IgD-negative memory B cell (primary cell): ENCODE measurements at regions not wholly inside any gene's neighbourhood (a gene's known extent, or its start where the extent isn't known, plus 50 kb on each side); places are given as distances from the start of the nearest gene placed in this dataset.

ENCODE experiments used
- H3K27ac Mint-ChIP-seq, 3 donors: one replicate each; pipeline ENCODE4 v1.8.0; 2020 to 2022; ENCODE audit warnings: mild to moderate bottlenecking in 3 of 3, mixed read lengths in 3 of 3, moderate library complexity in 1 of 3
- H3K27me3 Mint-ChIP-seq: one replicate; pipeline ENCODE4 v1.8.0; 2021; ENCODE audit warnings: mixed read lengths
- H3K36me3 Mint-ChIP-seq: one replicate; pipeline ENCODE4 v1.8.0; 2020; ENCODE audit warnings: mild to moderate bottlenecking, mixed read lengths
- H3K4me1 Mint-ChIP-seq, 3 donors: one replicate each; pipeline ENCODE4 v1.8.0; 2020 to 2022; ENCODE audit warnings: mixed read lengths in 3 of 3, mild to moderate bottlenecking in 1 of 3
- H3K4me3 Mint-ChIP-seq, 4 donors: one replicate each; pipeline ENCODE4 v1.8.0; 2020 to 2022; ENCODE audit warnings: mild to moderate bottlenecking in 4 of 4, mixed read lengths in 4 of 4, moderate library complexity in 3 of 4
- H3K9me3 Mint-ChIP-seq, 3 donors: one replicate each; pipeline ENCODE4 v1.8.0; 2020 to 2021; ENCODE audit warnings: mixed read lengths in 3 of 3, mild to moderate bottlenecking in 1 of 3

DNA sequence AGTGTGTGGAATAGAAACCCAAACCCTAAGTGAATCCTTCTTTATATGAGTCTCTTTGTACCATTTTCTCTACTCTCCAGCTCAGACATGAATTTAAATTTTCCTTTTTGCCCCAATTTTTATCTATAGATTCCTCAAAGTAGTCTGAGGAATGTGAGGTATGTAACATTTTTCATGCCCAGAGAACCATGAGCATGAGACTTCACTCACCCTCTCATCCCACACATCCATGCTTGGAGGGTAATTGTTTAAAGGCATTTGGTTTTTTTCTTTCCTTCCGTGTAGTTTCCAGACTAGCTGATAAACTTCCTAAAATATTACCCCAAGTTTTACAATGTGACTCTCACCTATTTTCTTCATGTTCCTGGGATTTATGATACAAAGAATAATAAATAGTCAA lies 2056.8 kb upstream of the CELF4 start:
- H3K36me3 Mint-ChIP-seq: no peaks in the 10 kb centered on the region
- peaks cover 0 to 6% (median 0%) of the 10 kb centered on the region in 3 donors for H3K9me3 Mint-ChIP-seq
- no peak overlapping the region for H3K4me3 Mint-ChIP-seq
- no peaks in the 10 kb centered on the region for H3K27me3 Mint-ChIP-seq
- H3K4me1 Mint-ChIP-seq: peaks cover 0 to 2% (median 0%) of the 10 kb centered on the region in 3 donors
- no peak overlapping the region for H3K27ac Mint-ChIP-seq

DNA sequence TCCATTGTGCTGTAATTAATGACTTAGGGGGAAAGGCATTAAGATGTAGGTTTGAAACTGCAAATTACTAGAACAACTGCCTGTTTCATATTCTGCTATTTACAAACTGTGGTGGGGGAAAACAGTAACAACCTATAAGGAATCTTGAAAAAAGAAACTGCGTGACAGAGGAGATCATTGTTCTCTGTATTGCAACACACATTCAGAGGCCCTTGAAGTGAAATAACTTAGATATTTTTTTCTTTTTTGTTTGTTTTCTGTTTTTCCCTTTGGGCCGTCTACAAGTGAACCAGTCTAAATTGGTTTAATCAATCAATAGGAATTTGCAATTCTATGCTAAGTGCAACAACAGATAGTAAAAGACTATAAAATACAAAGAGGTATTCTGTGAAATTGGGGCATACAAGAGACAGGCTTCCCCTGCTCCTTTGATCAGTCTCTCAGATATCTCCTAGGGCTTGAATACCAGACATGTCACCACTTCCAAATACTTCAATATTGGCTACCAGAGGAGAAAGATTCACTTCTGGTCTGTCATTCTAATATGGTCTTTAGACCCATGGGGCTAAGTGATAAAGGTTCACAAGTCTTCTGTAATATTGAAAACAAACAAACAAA lies 2055.1 kb upstream of the CELF4 start:
- Mint-ChIP-seq H3K9me3 (peaks cover 0 to 11% (median 0%) of the 10 kb centered on the region in 3 donors), H3K4me1 (peaks cover 0 to 2% (median 0%) of the 10 kb centered on the region in 3 donors), H3K36me3 (no peaks in the 10 kb centered on the region), H3K27me3 (no peaks in the 10 kb centered on the region), H3K27ac (no peak overlapping the region), H3K4me3 (no peak overlapping the region)

DNA sequence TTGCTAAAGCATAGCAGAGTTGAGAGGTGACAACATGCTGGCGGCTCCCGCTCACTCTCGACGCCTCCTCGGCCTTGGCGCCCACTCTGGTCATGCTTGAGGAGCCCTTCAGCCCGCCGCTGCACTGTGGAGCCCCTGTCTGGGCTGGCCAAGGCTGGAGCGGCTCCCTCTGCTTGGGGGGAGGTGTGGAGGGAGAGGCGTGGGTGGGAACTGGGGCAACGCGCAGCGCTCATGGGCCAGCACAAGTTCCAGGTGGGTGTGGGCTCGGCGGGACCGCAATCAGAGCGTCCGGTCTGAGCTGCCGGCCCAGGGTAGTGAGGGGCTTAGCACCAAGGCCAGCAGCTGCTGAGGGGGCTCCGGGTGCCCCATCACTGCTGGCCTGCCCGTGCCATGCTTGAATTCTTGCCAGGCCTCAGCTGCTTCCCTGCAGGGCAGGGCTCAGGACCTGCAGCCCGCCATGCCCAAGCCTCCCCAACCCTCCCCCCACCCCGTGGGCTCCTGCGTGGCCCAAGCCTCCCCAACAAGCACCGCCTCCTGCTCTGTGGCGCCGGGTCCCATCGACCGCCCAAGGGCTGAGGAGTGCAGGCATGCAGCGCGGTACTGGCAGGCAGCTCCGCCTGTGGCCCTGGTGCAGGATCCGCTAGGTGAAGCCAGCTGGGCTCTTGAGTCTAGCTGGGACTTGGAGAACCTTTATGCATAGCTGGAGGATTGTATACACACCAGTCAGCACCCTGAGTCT lies 2052.8 kb upstream of the CELF4 start:
- H3K36me3 Mint-ChIP-seq: no peaks in the 10 kb centered on the region
- H3K9me3 Mint-ChIP-seq: peaks cover 0 to 7% (median 0%) of the 10 kb centered on the region in 3 donors
- H3K4me3 Mint-ChIP-seq: no peak overlapping the region

DNA sequence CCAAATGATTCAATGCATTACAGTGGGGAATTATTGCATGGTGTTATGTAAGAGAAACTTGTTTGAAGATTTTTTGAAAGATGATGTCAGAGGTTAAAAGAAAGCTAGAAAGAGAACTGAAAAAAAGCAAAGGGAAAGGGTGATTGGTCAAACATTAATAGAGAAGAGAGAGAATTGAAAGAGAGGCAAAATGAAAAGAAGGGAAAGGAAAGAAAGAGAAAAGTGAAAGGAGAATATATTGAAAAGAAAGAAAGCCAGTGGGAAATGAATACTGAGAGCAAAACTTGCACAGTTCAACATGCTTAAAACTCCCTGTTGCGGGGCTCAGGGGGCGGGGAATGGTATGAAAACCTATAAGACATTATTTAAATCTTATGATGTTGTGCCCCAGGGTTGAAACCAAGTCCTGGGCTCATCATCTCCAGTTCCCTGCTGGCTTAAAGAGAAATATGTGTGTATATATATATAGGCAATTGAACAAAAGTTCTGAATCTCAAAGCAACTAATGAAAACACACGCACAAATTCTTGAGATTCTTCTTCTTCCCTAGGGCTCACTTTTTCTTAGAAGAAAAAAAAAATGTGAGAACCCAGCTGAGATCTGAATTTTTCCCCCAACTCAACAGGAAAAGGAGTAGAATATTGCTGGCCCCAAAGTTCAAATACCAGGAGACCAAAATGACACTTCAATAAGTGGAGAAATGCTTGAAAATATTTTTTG lies 2045.9 kb upstream of the CELF4 start:
- Mint-ChIP-seq H3K4me3 (no peak overlapping the region), H3K9me3 (peaks cover 3 to 9% (median 7%) of the 10 kb centered on the region in 3 donors), H3K4me1 (no peaks in the 10 kb centered on the region), H3K27me3 (no peaks in the 10 kb centered on the region), H3K36me3 (no peaks in the 10 kb centered on the region), H3K27ac (no peak overlapping the region)

More for the DNA sequence above, 2052.8 kb upstream of the CELF4 start:
- H3K27me3 Mint-ChIP-seq: no peaks in the 10 kb centered on the region
- no peaks in the 10 kb centered on the region for H3K4me1 Mint-ChIP-seq
- H3K27ac Mint-ChIP-seq: no peak overlapping the region

DNA sequence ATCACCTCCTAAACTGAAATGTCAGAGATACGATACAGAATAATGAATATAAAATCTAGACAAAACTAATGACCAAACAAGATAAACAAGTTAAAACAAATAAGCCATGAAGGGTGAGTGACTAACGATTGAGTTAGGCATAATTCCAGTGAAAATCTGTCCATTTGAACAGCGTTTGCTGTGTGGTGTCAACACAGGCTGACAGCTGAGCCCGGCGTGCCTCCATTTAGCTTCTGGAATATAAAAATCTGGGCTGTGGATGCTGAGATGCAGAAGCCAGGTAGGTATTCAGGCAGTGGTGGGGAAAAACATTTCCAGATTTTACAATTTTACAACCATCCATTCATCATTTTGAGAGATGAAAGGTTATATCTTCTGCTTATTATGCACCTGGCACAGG lies 2041.4 kb upstream of the CELF4 start:
- Mint-ChIP-seq H3K4me1 (no peaks in the 10 kb centered on the region), H3K27me3 (no peaks in the 10 kb centered on the region), H3K4me3 (no peak overlapping the region), H3K36me3 (no peaks in the 10 kb centered on the region), H3K9me3 (peaks cover 4 to 7% (median 7%) of the 10 kb centered on the region in 3 donors), H3K27ac (no peak overlapping the region)

DNA sequence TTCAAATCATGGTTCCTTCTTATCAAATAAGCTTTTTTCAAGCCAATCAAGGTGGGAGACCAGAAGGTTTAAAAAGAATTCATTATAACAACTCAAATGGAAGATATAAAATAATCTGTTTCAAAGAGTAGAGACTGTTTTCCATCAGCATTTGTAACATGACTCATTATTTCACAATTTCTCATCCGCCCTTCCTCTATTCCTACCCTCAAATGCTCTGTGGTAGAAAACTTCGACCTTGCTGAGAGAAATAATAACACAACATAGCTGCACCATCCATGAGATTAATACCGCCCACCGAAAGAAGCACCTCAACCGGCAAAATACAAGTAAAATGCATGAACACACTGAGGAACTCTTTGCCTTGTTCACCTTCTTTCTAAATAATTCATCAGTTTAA lies 2039.2 kb upstream of the CELF4 start:
- Mint-ChIP-seq H3K4me3 (no peak overlapping the region), H3K4me1 (no peaks in the 10 kb centered on the region), H3K27me3 (no peaks in the 10 kb centered on the region), H3K27ac (no peak overlapping the region), H3K36me3 (no peaks in the 10 kb centered on the region), H3K9me3 (peaks cover 2 to 10% (median 10%) of the 10 kb centered on the region in 3 donors)

DNA sequence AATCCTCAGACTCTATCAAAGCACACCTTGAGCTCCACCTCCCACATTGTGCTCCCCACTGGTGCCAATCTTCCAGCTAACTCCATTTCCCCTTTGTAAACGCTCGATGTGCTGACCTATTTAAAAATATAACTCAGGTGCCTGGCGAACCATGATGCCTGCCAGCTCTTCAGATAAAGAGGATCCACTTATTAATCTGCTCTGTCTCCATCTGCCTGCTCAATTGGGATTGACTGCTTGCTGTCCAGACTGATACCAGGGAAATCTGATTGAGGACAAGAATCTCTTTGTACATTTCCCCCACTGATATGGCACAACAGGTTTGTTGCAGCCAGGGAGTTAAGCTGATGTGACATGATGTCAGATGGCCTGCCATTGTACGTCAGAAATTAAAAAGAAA lies 2036.5 kb upstream of the CELF4 start:
- H3K36me3 Mint-ChIP-seq: no peaks in the 10 kb centered on the region
- H3K4me1 Mint-ChIP-seq: no peaks in the 10 kb centered on the region
- H3K27ac Mint-ChIP-seq: no peak overlapping the region
- peaks cover 2 to 10% (median 8%) of the 10 kb centered on the region in 3 donors for H3K9me3 Mint-ChIP-seq
- no peaks in the 10 kb centered on the region for H3K27me3 Mint-ChIP-seq
- no peak overlapping the region for H3K4me3 Mint-ChIP-seq

DNA sequence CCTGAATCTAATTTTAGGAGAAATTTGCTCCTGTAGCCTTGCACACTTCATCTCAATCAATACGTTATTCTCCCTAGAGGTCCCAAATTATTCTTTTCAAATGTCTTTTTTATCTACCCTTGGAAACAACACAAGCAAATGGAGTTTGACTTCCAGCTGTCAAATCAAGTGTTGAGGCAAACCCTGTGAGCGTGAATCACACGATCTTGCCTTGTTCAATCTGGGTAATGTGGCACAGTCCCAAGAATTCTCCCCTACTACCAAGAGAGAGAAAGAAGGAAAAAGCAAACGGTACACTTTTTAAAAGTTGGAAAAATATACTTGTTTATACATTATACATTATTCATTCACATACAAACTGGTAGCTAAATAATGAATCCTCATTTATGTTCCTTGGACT lies 2035.3 kb upstream of the CELF4 start:
- H3K27me3 Mint-ChIP-seq: no peaks in the 10 kb centered on the region
- no peak overlapping the region for H3K27ac Mint-ChIP-seq
- H3K4me1 Mint-ChIP-seq: no peaks in the 10 kb centered on the region
- peaks cover 2 to 10% (median 8%) of the 10 kb centered on the region in 3 donors for H3K9me3 Mint-ChIP-seq
- H3K4me3 Mint-ChIP-seq: no peak overlapping the region
- no peaks in the 10 kb centered on the region for H3K36me3 Mint-ChIP-seq

DNA sequence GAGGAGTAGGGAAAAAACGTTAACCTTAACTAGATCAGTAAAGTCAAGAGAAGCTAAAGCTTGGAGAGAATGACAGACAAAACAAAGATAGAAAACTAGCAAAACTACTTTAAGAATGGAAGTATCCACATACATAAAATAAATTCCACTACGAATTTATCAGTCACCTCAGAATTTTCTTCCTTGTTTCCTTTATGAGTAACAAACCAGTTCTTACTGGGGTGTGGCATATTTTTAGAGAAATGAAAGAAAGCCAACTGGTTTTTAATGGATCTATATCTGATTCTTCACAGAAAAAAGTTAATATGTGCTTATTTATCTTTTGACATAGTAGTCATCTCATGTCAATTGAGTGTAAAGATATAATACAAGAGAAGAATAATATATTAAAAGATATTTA lies 2033.7 kb upstream of the CELF4 start:
- Mint-ChIP-seq H3K36me3 (no peaks in the 10 kb centered on the region), H3K9me3 (peaks cover 0 to 16% (median 6%) of the 10 kb centered on the region in 3 donors), H3K27ac (no peak overlapping the region), H3K4me3 (no peak overlapping the region), H3K27me3 (no peaks in the 10 kb centered on the region), H3K4me1 (no peaks in the 10 kb centered on the region)

DNA sequence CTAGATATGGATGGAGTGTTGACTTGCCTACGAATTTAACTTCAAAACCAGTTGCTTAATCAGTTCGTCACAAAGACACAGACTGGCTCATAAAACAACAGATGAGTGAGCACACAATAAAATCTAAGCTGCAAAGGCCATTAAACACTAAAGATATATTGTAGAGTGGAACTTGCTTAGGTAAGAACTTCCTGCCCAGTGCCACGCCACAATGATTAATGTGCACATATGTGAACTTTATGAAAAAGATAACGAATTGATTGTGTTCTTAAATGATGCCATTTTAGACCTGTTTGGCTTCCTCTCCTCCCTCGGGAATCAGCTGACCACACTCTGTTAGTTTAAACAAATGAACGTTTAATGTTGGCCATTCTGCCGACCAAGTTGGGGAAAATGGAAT lies 2031.3 kb upstream of the CELF4 start:
- Mint-ChIP-seq H3K9me3 (peaks cover 0 to 16% (median 6%) of the 10 kb centered on the region in 3 donors), H3K27me3 (no peaks in the 10 kb centered on the region), H3K27ac (no peak overlapping the region), H3K4me3 (no peak overlapping the region), H3K4me1 (no peaks in the 10 kb centered on the region), H3K36me3 (no peaks in the 10 kb centered on the region)

DNA sequence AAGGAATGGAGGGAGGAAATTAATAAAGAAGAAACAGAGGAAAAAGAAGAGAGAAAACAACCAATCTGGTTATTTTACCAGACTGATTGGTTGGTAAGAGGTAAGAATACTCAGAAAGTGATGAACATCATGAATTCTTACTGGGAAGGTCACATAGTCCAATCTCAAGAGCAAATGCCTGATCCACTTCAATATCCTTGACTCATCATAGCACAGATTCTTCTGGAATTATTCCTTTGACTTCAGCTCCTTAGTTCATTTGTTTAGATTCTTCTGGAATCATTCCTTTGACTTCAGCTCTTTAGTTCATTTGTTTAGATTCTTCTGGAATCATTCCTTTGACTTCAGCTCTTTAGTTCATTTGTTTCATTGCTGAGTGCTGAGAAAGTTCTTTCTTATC lies 2030.6 kb upstream of the CELF4 start:
- peaks cover 0 to 16% (median 6%) of the 10 kb centered on the region in 3 donors for H3K9me3 Mint-ChIP-seq
- no peak overlapping the region for H3K4me3 Mint-ChIP-seq
- no peak overlapping the region for H3K27ac Mint-ChIP-seq
- no peaks in the 10 kb centered on the region for H3K4me1 Mint-ChIP-seq
- no peaks in the 10 kb centered on the region for H3K27me3 Mint-ChIP-seq
- no peaks in the 10 kb centered on the region for H3K36me3 Mint-ChIP-seq

DNA sequence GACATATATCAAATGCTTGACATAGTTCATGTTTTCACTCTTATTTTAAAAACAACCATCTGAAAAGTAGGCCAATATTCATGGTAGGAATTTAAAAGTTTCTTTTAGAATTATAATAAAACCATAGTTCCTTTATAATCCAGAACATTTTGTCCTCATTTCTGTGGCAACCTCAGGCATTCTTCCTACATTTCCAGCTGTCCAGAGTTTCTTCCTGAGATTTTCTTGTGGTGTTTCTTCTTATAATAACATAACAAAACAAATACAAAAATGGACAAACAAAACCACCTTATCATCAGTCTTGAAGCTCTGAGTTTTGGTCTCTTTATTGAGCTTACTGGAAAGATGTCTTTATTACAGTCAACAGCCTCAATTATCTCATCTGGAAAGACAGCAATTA lies 2028.6 kb upstream of the CELF4 start:
- Mint-ChIP-seq H3K9me3 (peaks cover 2 to 17% (median 2%) of the 10 kb centered on the region in 3 donors), H3K4me3 (no peak overlapping the region), H3K36me3 (no peaks in the 10 kb centered on the region), H3K27ac (no peak overlapping the region), H3K27me3 (no peaks in the 10 kb centered on the region), H3K4me1 (no peaks in the 10 kb centered on the region)

DNA sequence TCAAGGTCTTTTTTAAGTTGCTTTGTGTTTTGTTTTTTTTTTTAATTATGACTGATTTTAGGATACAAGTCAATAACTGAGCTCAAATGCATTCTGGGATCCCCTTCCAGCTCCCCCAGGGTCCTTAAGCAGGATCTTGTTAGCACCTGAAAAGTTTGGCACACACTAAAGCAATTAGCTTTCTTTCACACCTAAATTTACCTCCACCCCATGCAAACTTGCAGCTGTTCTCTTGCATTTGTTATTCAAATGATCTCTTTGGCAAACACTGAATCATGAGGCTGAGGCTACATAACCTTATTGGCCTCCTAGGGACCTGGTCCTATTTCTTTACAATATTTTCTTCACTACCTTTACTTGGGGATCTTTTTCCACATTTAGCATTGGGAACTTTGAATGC lies 2026.1 kb upstream of the CELF4 start:
- Mint-ChIP-seq H3K4me3 (no peak overlapping the region), H3K9me3 (peaks cover 0 to 17% (median 2%) of the 10 kb centered on the region in 3 donors), H3K27ac (no peak overlapping the region), H3K27me3 (no peaks in the 10 kb centered on the region), H3K4me1 (no peaks in the 10 kb centered on the region), H3K36me3 (no peaks in the 10 kb centered on the region)

DNA sequence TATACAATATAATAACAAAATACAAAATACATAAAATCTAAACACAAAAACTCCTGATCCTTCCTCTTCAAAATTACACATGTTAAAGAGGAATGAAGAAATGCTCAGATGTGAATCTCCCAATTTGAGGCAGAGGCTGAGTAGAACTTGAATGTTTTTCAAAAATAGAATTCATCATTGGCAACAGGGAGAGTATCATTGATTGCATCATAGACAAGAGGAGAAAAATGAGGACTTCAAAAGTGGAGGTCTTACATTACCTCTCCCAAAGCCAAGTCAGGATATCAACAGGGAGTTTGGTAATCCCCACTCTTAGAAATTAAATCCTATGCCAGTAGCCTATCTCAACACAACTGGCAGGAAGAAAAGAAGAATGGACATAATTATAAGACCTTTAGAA lies 2023.9 kb upstream of the CELF4 start:
- Mint-ChIP-seq H3K27me3 (no peaks in the 10 kb centered on the region), H3K4me3 (no peak overlapping the region), H3K27ac (no peak overlapping the region), H3K36me3 (no peaks in the 10 kb centered on the region), H3K9me3 (peaks cover 2 to 10% (median 2%) of the 10 kb centered on the region in 3 donors), H3K4me1 (no peaks in the 10 kb centered on the region)

DNA sequence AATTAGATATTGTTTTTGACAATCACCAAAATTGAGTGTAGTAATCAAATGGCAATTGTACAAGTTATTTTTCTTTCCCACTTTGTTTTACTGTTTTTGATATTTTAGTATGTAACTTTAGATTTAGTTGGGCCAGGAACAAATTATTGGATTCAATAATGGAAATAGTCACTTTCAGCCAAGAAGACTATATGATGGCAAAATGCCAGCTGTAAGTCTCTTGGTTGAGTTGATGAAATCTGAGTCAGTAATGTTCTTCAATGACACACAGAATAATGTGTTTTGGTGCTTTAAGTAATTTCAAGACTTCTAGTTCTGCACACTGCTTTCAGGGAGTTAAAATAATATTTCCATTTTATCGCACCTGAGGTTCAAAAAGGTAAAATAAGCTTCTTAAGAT lies 2022.0 kb upstream of the CELF4 start:
- peaks cover 2 to 10% (median 3%) of the 10 kb centered on the region in 3 donors for H3K9me3 Mint-ChIP-seq
- H3K4me3 Mint-ChIP-seq: no peak overlapping the region
- H3K4me1 Mint-ChIP-seq: no peaks in the 10 kb centered on the region
- H3K27me3 Mint-ChIP-seq: no peaks in the 10 kb centered on the region
- H3K27ac Mint-ChIP-seq: no peak overlapping the region
- no peaks in the 10 kb centered on the region for H3K36me3 Mint-ChIP-seq
